NB4 (cell line): ENCODE measurements at regions not wholly inside any gene's neighbourhood (a gene's known extent, or its start where the extent isn't known, plus 50 kb on each side); places are given as distances from the start of the nearest gene placed in this dataset.

Experiments
- DNase-seq: peaks from one replicate; pipeline ENCODE4 v3.0.0; 2010; ENCODE audit warnings: low read depth
- H3K4me3 ChIP-seq: one replicate; pipeline ENCODE4 v1.5.1; 2011; ENCODE audit warnings: mild to moderate bottlenecking, low read depth, low read length, moderate library complexity
- MYC ChIP-seq: IDR thresholded peaks from 2 replicates; pipeline ENCODE4 v1.6.1; 2011; ENCODE audit warnings: low read depth, low read length
- POLR2A ChIP-seq: IDR thresholded peaks from 2 replicates; pipeline ENCODE4 v1.6.1; 2011; ENCODE audit warnings: mild to moderate bottlenecking; ENCODE audit not compliant: insufficient read length; ENCODE audit errors: extremely low read depth
- TF ChIP-seq, protein P1 (sequence below): IDR thresholded peaks from 2 replicates; pipeline ENCODE4 v1.6.1; 2011; ENCODE audit warnings: low read depth, low read length
- TF ChIP-seq, protein P2 (sequence below): IDR thresholded peaks from one replicate; pipeline ENCODE4 v1.5.1; 2012; ENCODE audit warnings: low read depth, low read length

DNA sequence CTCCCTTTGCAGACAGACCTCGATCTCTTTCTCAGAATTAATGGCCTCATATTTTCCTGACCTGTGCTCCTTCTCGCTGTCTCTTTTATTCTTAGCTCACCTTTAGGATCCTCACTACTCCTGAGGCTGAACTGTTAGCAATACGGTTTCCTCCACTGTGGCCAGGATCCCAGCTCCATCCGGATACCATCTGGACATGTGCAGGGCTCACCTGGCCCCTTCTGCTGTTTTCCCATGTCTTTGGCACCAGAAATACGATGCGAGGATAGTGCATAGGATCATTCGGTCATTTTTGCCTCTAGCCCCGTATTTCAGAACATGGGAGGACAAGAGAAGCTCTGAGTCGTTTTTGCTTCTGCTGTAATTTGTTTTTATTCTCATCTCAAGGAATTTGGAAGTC is 108.5 kb upstream of the KIF26B start:
- DNase-seq: no peak
- TF ChIP-seq, protein P1, sequence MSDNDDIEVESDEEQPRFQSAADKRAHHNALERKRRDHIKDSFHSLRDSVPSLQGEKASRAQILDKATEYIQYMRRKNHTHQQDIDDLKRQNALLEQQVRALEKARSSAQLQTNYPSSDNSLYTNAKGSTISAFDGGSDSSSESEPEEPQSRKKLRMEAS: no peak
- TF ChIP-seq, protein P2, sequence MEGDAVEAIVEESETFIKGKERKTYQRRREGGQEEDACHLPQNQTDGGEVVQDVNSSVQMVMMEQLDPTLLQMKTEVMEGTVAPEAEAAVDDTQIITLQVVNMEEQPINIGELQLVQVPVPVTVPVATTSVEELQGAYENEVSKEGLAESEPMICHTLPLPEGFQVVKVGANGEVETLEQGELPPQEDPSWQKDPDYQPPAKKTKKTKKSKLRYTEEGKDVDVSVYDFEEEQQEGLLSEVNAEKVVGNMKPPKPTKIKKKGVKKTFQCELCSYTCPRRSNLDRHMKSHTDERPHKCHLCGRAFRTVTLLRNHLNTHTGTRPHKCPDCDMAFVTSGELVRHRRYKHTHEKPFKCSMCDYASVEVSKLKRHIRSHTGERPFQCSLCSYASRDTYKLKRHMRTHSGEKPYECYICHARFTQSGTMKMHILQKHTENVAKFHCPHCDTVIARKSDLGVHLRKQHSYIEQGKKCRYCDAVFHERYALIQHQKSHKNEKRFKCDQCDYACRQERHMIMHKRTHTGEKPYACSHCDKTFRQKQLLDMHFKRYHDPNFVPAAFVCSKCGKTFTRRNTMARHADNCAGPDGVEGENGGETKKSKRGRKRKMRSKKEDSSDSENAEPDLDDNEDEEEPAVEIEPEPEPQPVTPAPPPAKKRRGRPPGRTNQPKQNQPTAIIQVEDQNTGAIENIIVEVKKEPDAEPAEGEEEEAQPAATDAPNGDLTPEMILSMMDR: no peak
- TF ChIP-seq POLR2A (no peak), MYC (no peak)
- H3K4me3 ChIP-seq: no peak overlapping the region

DNA sequence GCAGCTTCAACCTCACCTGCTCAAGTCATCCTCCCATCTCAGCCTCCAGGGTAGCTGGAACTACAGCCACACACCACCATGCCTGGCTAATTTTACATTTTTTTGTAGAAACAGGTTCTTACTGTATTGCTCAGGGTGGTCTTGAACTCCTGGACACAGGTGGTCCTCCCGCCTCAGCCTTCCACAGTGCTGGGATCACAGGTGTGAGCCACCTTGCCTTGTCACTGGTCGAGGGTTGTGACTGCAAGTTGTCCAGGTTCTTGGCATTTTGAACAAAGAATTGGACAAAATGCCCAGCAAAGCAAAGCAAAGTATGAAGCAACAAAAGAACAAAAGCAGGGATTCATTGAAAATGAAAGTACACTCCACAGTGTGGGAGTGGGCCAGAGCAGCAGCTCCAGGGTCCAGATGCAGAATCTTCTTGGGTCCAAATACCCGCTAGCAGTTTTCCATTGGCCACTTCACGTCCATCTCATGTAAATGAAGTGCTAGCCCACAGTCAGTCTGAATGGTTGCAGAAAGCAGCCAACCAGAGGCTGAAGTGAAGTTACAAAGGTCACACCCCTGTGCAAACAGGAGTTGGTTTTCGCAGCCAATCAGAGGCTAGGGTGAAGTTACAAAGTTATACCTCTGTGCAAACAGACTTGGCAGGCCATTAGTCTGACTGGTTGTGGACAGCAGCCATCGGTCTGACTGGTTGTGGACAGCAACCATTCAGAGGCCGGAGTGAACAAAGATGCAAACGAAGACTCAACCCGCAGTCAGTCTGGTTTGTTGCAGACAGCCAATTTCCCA is 109.5 kb upstream of the KIF26B start:
- DNase-seq: peak; percentile 25
- TF ChIP-seq MYC (no peak), POLR2A (no peak)
- TF ChIP-seq, protein P1: no peak
- TF ChIP-seq, protein P2: no peak
- H3K4me3 ChIP-seq: no peak overlapping the region

DNA sequence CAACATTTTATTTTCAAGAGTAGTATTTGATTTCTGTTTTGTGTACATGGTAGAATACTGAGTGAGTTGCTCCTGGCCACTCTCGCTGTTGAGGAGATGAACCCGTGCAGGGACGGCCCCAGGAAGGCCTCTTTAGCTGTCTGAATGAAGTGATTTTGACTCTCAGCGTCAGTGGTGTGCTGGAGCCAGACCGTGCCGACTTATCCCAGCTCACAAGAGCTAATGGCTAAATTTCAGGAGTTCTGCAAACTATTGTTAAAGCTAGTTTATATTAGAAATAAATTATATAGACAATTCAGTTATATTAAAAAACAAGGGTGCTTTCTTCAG is 111.2 kb upstream of the KIF26B start:
- TF ChIP-seq, protein P1: no peak
- TF ChIP-seq POLR2A (no peak), MYC (no peak)
- TF ChIP-seq, protein P2: no peak
- DNase-seq: no peak
- no peak overlapping the region for H3K4me3 ChIP-seq

DNA sequence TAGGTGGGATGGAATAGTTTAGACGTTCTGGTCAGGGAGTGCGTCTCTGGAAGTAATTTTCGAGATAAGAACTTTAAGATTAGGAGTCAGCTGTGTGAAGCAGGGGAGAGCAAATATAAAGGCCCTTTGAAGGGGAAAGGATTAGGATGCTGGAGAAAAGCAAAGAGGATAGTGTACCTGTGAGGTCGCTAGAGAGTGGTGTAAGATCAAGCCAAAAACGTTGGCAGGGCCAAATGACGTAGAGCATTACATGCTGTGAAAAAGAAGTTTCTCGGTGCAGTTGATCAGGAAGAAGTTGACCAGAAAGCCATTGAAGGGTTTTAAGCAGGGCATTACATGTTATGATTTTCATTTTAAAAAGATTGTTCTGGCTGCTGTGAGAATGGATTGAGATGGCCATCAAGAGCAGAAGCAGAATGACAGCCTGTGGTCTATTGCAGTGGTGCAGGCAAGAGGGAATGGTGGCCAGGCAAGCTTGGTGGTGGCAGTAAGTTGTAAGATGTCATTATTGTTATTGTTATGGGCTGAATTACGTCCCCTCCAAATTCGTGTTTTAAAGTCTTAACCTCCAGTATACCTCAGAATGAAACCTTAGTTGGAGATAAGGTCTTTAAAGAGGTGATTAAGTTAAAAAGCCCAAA is 113.6 kb upstream of the KIF26B start:
- TF ChIP-seq MYC (no peak), POLR2A (no peak)
- TF ChIP-seq, protein P2: no peak
- TF ChIP-seq, protein P1: no peak
- DNase-seq: no peak
- H3K4me3 ChIP-seq: no peak overlapping the region

DNA sequence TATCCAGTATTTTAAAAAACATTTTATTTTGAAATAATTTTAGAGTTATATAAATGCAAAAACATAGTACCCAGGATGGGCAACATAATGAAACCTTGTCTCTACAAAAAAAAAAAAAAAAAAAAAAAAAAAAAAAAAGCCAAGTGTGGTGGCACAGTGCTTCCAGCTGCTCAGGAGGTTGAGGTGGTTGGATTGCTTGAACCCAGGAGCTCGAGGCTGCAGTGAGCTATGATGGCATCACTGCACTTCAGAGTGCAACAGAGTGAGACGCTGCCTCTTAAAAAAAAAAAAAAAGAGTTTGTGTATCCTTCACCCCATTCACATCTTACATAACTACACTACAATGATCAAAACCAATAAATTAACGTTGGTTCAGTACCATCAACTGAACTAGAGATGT is 115.6 kb upstream of the KIF26B start:
- no peak for DNase-seq
- no peak overlapping the region for H3K4me3 ChIP-seq
- TF ChIP-seq, protein P2: no peak
- TF ChIP-seq, protein P1: no peak
- no peak for TF ChIP-seq MYC
- TF ChIP-seq POLR2A: no peak
